ENCODE measurements at regions not wholly inside any gene's neighbourhood (a gene's known extent, or its start where the extent isn't known, plus 50 kb on each side); places are given as distances from the start of the nearest gene placed in this dataset.

GRCh38 chr9:81227507-81228245, 461.7 kb downstream of the TLE1 start:
- Histone ChIP-seq H3K27ac (ENCODE audit: low read depth, low read length) (no peak overlapping the region), H3K9me2 (replicated peaks; ENCODE audit: control insufficient read depth, low read length) (no peaks in the 10 kb centered on the region)
- TF ChIP-seq EZH2phosphoT487 (IDR thresholded peaks at IDR 0.05; ENCODE audit: borderline replicate concordance, low read length) (no peak), CTCF (IDR thresholded peaks at IDR 0.05; ENCODE audit: low read depth, low read length, poor library complexity, severe bottlenecking) (no peak)

GRCh38 chr9:81225596-81225995, 463.8 kb downstream of the TLE1 start:
- TF ChIP-seq EZH2phosphoT487 (IDR thresholded peaks at IDR 0.05; ENCODE audit: borderline replicate concordance, low read length) (no peak), CTCF (IDR thresholded peaks at IDR 0.05; ENCODE audit: low read depth, low read length, poor library complexity, severe bottlenecking) (no peak)
- Histone ChIP-seq H3K9me3 (ENCODE audit: control insufficient read depth, insufficient read depth, low read length) (no peaks in the 10 kb centered on the region), H3K79me2 (ENCODE audit: control insufficient read depth, low read length) (no peaks in the 10 kb centered on the region), H3F3A (ENCODE audit: control insufficient read depth, insufficient read depth) (no peaks in the 10 kb centered on the region), H3K4me2 (ENCODE audit: low read length) (no peak overlapping the region), H3K9me2 (replicated peaks; ENCODE audit: control insufficient read depth, low read length) (no peaks in the 10 kb centered on the region), H4K20me1 (ENCODE audit: control insufficient read depth, insufficient read depth, low read depth, low read length) (no peaks in the 10 kb centered on the region), H3K27ac (ENCODE audit: low read depth, low read length) (no peak overlapping the region), H3K4me1 (ENCODE audit: control insufficient read depth, low read length) (no peaks in the 10 kb centered on the region), H3K27me3 (ENCODE audit: control insufficient read depth, low read length) (no peaks in the 10 kb centered on the region), H3K4me3 (ENCODE audit: low read length) (no peak overlapping the region), H3K36me3 (ENCODE audit: control insufficient read depth, low read length) (no peaks in the 10 kb centered on the region)

More at GRCh38 chr9:81227507-81228245, 461.7 kb downstream of the TLE1 start:
- H3K36me3 ChIP-seq (ENCODE audit: control insufficient read depth, low read length) = no peaks in the 10 kb centered on the region
- H3F3A ChIP-seq (ENCODE audit: control insufficient read depth, insufficient read depth) = no peaks in the 10 kb centered on the region
- no peaks in the 10 kb centered on the region for H3K4me1 ChIP-seq (ENCODE audit: control insufficient read depth, low read length)
- H3K27me3 ChIP-seq (ENCODE audit: control insufficient read depth, low read length) = no peaks in the 10 kb centered on the region
- H3K79me2 ChIP-seq (ENCODE audit: control insufficient read depth, low read length) = no peaks in the 10 kb centered on the region
- H3K9me3 ChIP-seq (ENCODE audit: control insufficient read depth, insufficient read depth, low read length) = no peaks in the 10 kb centered on the region
- no peak overlapping the region for H3K4me2 ChIP-seq (ENCODE audit: low read length)
- no peaks in the 10 kb centered on the region for H4K20me1 ChIP-seq (ENCODE audit: control insufficient read depth, insufficient read depth, low read depth, low read length)
- no peak overlapping the region for H3K4me3 ChIP-seq (ENCODE audit: low read length)

GRCh38 chr9:81224166-81225081, 464.9 kb downstream of the TLE1 start:
- no peaks in the 10 kb centered on the region for H3K79me2 ChIP-seq (ENCODE audit: control insufficient read depth, low read length)
- H3K9me2 ChIP-seq (replicated peaks; ENCODE audit: control insufficient read depth, low read length) = no peaks in the 10 kb centered on the region
- no peaks in the 10 kb centered on the region for H3K4me1 ChIP-seq (ENCODE audit: control insufficient read depth, low read length)
- no peak overlapping the region for H3K4me3 ChIP-seq (ENCODE audit: low read length)
- TF ChIP-seq CTCF (IDR thresholded peaks at IDR 0.05; ENCODE audit: low read depth, low read length, poor library complexity, severe bottlenecking) (no peak), EZH2phosphoT487 (IDR thresholded peaks at IDR 0.05; ENCODE audit: borderline replicate concordance, low read length) (no peak)
- no peak overlapping the region for H3K4me2 ChIP-seq (ENCODE audit: low read length)
- H3K27me3 ChIP-seq (ENCODE audit: control insufficient read depth, low read length) = no peaks in the 10 kb centered on the region
- H3K36me3 ChIP-seq (ENCODE audit: control insufficient read depth, low read length) = no peaks in the 10 kb centered on the region
- H3K27ac ChIP-seq (ENCODE audit: low read depth, low read length) = no peak overlapping the region
- no peaks in the 10 kb centered on the region for H3K9me3 ChIP-seq (ENCODE audit: control insufficient read depth, insufficient read depth, low read length)
- no peaks in the 10 kb centered on the region for H4K20me1 ChIP-seq (ENCODE audit: control insufficient read depth, insufficient read depth, low read depth, low read length)
- H3F3A ChIP-seq (ENCODE audit: control insufficient read depth, insufficient read depth) = no peaks in the 10 kb centered on the region
